OCI-LY7 (cell line): ENCODE measurements at regions not wholly inside any gene's neighbourhood (a gene's known extent, or its start where the extent isn't known, plus 50 kb on each side); places are given as distances from the start of the nearest gene placed in this dataset.

Experiments
- BruUV-seq: library from RNA; stranded (reverse); fragments of 400-500 nt; replicated peaks from 2 replicates; lab custom pipeline; 2021; lab: Mats Ljungman, UMichigan
- CTCF ChIA-PET: fragments of 300-600 bp; sonication (Branson Sonifier 250); formaldehyde crosslinking; loops from one replicate; lab custom pipeline; 2022; ENCODE audit warnings: antibody characterized with exemption; ENCODE audit not compliant: unreplicated experiment; lab: Charles Lee
- POLR2A ChIA-PET: fragments of 300-600 bp; sonication (Branson Sonifier 250); formaldehyde crosslinking; loops from one replicate; lab custom pipeline; 2022; ENCODE audit warnings: antibody characterized with exemption; lab: Charles Lee
- DNase-seq: peaks from one replicate; pipeline ENCODE4 v3.0.0-alpha.2; 2015; ENCODE audit warnings: low spot score
- H2AFZ ChIP-seq: fragments of 200-600 bp; sonication (generic), shearing (Covaris generic); 2 replicates; pipeline ENCODE4 v1.6.1; 2014; ENCODE audit warnings: mild to moderate bottlenecking, antibody characterized with exemption, low read length, moderate library complexity
- H3K27ac ChIP-seq: fragments of 200-600 bp; sonication (generic); 2 replicates; pipeline ENCODE4 v1.5.1; 2014; ENCODE audit warnings: mixed run types, low read depth, mild to moderate bottlenecking, moderate library complexity, low read length, inconsistent platforms; ENCODE audit not compliant: poor library complexity, severe bottlenecking
- H3K36me3 ChIP-seq: fragments of 200-600 bp; sonication (generic); 2 replicates; pipeline ENCODE4 v1.6.1; 2014; ENCODE audit warnings: mild to moderate bottlenecking, antibody characterized with exemption, low read length, moderate library complexity, mixed read lengths; ENCODE audit not compliant: insufficient read depth
- H3K4me1 ChIP-seq: fragments of 200-600 bp; sonication (generic); 2 replicates; pipeline ENCODE4 v1.5.1; 2014; ENCODE audit warnings: mild to moderate bottlenecking, low read length; ENCODE audit not compliant: insufficient read depth, poor library complexity, severe bottlenecking
- H3K4me2 ChIP-seq: fragments of 200-600 bp; sonication (generic); 2 replicates; pipeline ENCODE4 v1.6.1; 2014; ENCODE audit warnings: mild to moderate bottlenecking, low read length
- H3K4me3 ChIP-seq: fragments of 200-600 bp; sonication (generic); 2 replicates; pipeline ENCODE4 v1.5.1; 2014; ENCODE audit warnings: mild to moderate bottlenecking, low read depth, low read length; ENCODE audit not compliant: poor library complexity, severe bottlenecking
- H3K79me2 ChIP-seq: fragments of 200-600 bp; sonication (generic); 2 replicates; pipeline ENCODE4 v1.6.1; 2016; ENCODE audit warnings: low read depth, mild to moderate bottlenecking, low read length, moderate library complexity, mixed read lengths; ENCODE audit not compliant: insufficient read depth
- H3K9me2 ChIP-seq: fragments of 200-600 bp; sonication (generic); 2 replicates; pipeline ENCODE4 v1.6.1; 2016; ENCODE audit warnings: mild to moderate bottlenecking, low read length, mixed read lengths; ENCODE audit not compliant: insufficient read depth
- H3K9me3 ChIP-seq: fragments of 200-600 bp; sonication (generic); 2 replicates; pipeline ENCODE4 v1.6.1; 2014; ENCODE audit warnings: mild to moderate bottlenecking, mixed run types, low read length, mixed read lengths
- H4K20me1 ChIP-seq: fragments of 200-600 bp; sonication (generic); 2 replicates; pipeline ENCODE4 v1.6.1; 2014; ENCODE audit warnings: mild to moderate bottlenecking, antibody characterized with exemption, low read length, moderate library complexity, mixed read lengths; ENCODE audit not compliant: insufficient read depth
- EZH2phosphoT487 ChIP-seq: fragments of 200-600 bp; sonication (generic); IDR thresholded peaks from 2 replicates; pipeline ENCODE4 v1.6.1; 2018; ENCODE audit warnings: low read depth, borderline replicate concordance, mild to moderate bottlenecking, mixed run types, antibody characterized with exemption, low read length, moderate library complexity, mixed read lengths
- intact Hi-C: fragments of 100-400 bp; cut with micrococcal nuclease; formaldehyde crosslinking; loops from one replicate; pipeline ENCODE4 v1.10.0; 2022; ENCODE audit not compliant: unreplicated experiment
- TF ChIP-seq, protein P1 (sequence below): fragments of 200-600 bp; sonication (generic); conservative IDR thresholded peaks from 2 replicates; pipeline ENCODE4 v1.5.1; 2014; ENCODE audit warnings: mild to moderate bottlenecking, antibody characterized with exemption, low read length, moderate library complexity, mixed read lengths

DNA sequence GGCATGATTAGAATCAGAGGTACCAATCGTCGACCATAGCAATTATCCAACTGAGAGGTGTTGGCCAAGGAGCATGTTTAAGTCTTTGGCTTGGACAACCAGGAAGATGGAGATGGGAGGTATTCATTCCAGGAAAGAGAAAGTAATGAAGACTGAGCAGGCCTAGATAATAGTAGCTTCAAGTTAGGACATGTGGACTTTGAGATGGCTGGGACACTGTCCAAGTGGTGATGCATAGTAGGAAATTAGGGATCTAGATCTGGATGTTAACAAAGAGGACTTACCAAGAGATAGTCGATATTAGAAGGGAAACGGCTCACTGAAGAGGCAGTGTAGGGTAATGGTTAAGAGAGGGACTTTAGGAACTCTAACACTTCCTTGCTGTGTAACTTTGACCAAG is 266.7 kb downstream of the FAM76B start:
- POLR2A ChIA-PET: no interaction called here
- no TSS peak for BruUV-seq

DNA sequence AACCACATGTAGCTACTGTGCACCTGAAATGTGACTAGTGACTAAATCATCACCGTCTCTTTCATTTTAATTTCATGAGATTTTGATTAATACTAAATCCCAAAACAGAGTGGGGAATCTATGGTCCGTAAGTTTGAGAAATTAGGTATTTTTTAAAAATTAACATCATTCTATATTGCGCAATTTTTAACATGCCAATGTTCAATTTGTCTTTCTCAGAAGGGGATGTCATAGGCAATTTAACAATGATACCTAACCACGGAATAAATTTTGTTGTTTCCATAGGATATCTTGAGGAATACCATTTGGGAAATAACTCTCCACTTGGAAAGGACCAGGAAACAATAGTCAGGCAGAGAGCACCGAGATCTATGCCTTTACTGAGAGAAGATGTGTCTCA is 267.7 kb downstream of the FAM76B start:
- H3K9me2 ChIP-seq: no peaks in the 10 kb centered on the region
- ChIA-PET CTCF (no interaction called here), POLR2A (interaction anchor here (0.7 kb wide), 1 partner anchor 17 kb away, joined by 3 read pairs; no protein-coding TSS in a partner anchor)
- no peak overlapping the region for H2AFZ ChIP-seq
- H3K4me2 ChIP-seq: no peak overlapping the region
- H3K9me3 ChIP-seq: no peaks in the 10 kb centered on the region
- H4K20me1 ChIP-seq: no peaks in the 10 kb centered on the region
- TF ChIP-seq EZH2phosphoT487: no peak
- TF ChIP-seq, protein P1, sequence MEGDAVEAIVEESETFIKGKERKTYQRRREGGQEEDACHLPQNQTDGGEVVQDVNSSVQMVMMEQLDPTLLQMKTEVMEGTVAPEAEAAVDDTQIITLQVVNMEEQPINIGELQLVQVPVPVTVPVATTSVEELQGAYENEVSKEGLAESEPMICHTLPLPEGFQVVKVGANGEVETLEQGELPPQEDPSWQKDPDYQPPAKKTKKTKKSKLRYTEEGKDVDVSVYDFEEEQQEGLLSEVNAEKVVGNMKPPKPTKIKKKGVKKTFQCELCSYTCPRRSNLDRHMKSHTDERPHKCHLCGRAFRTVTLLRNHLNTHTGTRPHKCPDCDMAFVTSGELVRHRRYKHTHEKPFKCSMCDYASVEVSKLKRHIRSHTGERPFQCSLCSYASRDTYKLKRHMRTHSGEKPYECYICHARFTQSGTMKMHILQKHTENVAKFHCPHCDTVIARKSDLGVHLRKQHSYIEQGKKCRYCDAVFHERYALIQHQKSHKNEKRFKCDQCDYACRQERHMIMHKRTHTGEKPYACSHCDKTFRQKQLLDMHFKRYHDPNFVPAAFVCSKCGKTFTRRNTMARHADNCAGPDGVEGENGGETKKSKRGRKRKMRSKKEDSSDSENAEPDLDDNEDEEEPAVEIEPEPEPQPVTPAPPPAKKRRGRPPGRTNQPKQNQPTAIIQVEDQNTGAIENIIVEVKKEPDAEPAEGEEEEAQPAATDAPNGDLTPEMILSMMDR: no peak
- H3K27ac ChIP-seq: no peak overlapping the region
- H3K4me1 ChIP-seq: no peaks in the 10 kb centered on the region
- no TSS peak for BruUV-seq
- no peaks in the 10 kb centered on the region for H3K79me2 ChIP-seq
- no peaks in the 10 kb centered on the region for H3K36me3 ChIP-seq
- no peak overlapping the region for H3K4me3 ChIP-seq
- intact Hi-C loops: no loop called here
- DNase-seq: no peak

More for the DNA sequence above, 266.7 kb downstream of the FAM76B start:
- no peak for DNase-seq
- no peaks in the 10 kb centered on the region for H3K4me1 ChIP-seq
- no peaks in the 10 kb centered on the region for H3K9me3 ChIP-seq
- no peak overlapping the region for H3K4me3 ChIP-seq
- H4K20me1 ChIP-seq: no peaks in the 10 kb centered on the region
- TF ChIP-seq EZH2phosphoT487: no peak
- TF ChIP-seq, protein P1: no peak
- no peaks in the 10 kb centered on the region for H3K9me2 ChIP-seq
- intact Hi-C loops: no loop called here
- no peak overlapping the region for H2AFZ ChIP-seq
- CTCF ChIA-PET: no interaction called here
- H3K36me3 ChIP-seq: no peaks in the 10 kb centered on the region
- no peak overlapping the region for H3K4me2 ChIP-seq
- no peak overlapping the region for H3K27ac ChIP-seq
- H3K79me2 ChIP-seq: no peaks in the 10 kb centered on the region

DNA sequence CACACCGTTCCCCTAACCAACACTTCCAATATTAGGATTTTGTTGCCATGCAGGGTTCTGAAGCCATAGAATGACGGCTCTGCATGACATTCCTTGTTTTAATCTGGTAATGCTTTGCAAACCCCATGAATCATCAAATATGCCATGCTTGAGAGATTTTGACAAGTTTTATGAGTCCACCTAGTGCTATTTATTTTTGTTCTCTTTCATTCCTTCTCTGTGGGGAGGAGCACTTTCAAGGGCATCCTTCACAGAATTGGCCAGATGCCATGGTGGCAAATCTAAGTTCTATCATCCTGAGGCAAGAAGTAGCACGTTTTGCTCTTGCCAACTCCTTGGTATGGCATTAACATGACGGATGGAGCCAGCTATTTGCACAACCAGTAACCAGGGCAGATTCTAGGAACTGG is 268.4 kb downstream of the FAM76B start:
- H2AFZ ChIP-seq: no peak overlapping the region
- no peaks in the 10 kb centered on the region for H3K9me2 ChIP-seq
- H3K27ac ChIP-seq: no peak overlapping the region
- H3K36me3 ChIP-seq: no peaks in the 10 kb centered on the region
- intact Hi-C loops: no loop called here
- POLR2A ChIA-PET: no interaction called here
- no peaks in the 10 kb centered on the region for H3K79me2 ChIP-seq
- no peak for DNase-seq
- TF ChIP-seq, protein P1: no peak
- TF ChIP-seq EZH2phosphoT487: no peak
- no peaks in the 10 kb centered on the region for H4K20me1 ChIP-seq
- no peak overlapping the region for H3K4me3 ChIP-seq
- H3K4me2 ChIP-seq: no peak overlapping the region
- BruUV-seq: no TSS peak
- H3K9me3 ChIP-seq: no peaks in the 10 kb centered on the region
- no peaks in the 10 kb centered on the region for H3K4me1 ChIP-seq
- CTCF ChIA-PET: no interaction called here
